Stomach (tissue), 4 donors: ENCODE measurements at regions not wholly inside any gene's neighbourhood (a gene's known extent, or its start where the extent isn't known, plus 50 kb on each side); places are given as distances from the start of the nearest gene placed in this dataset.

Source experiments
- CTCF ChIP-seq, 7 experiments: fragments of 450-650 bp in 4 of 7; fragments of 200-600 bp in 3 of 7; sonication (generic) in 3 of 7; IDR thresholded peaks; one replicate each; pipeline ENCODE4 v1.5.1; 2016 to 2019; ENCODE audit warnings: antibody characterized with exemption in 7 of 7, control low read depth in 2 of 7, mild to moderate bottlenecking in 1 of 7
- EP300 ChIP-seq: sonication (generic); formaldehyde crosslinking; IDR thresholded peaks from one replicate; pipeline ENCODE4 v1.6.1; 2017; ENCODE audit warnings: antibody characterized with exemption
- POLR2AphosphoS5 ChIP-seq, 3 donors: sonication (generic); formaldehyde crosslinking; IDR thresholded peaks; one replicate each; pipeline ENCODE4 v1.6.1; 2016; ENCODE audit warnings: antibody characterized with exemption in 3 of 3

GRCh38 chr14:56905282-56905681 is 95.0 kb upstream of the OTX2 start:
- TF ChIP-seq EP300 (no peak), CTCF (IDR thresholded peaks at IDR 0.05) (no peak), POLR2AphosphoS5 (IDR thresholded peaks at IDR 0.05) (no peak)
